ENCODE measurements at regions not wholly inside any gene's neighbourhood (a gene's known extent, or its start where the extent isn't known, plus 50 kb on each side); places are given as distances from the start of the nearest gene placed in this dataset.

DNA sequence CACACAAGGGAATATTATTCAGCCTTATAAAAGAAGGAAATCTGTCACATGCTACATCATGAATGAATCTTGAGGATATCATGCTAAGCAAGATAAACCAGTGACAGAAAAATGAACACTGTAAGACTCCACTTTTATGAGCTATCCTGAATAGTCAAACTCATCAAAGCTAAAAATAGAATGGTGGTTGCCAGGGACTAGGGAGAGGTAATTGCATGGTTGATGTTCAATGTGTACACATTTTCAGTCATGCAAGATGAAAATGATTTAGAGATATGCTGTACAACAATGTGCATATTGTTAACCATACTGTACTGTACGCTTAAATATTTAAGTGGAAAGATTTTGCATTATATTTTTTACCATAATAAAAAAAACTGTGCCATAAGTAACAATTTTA, 1349.1 kb downstream of the XPNPEP1 start:
- no peak overlapping the region for H3K27ac ChIP-seq (ENCODE audit: low read depth, low read length)
- H4K20me1 ChIP-seq (ENCODE audit: insufficient read depth) = no peaks in the 10 kb centered on the region
- H3K4me2 ChIP-seq (ENCODE audit: low read length) = no peak overlapping the region
- ChIA-PET RAD21 (ENCODE audit: low non-redundant PET in 1 of 2, low total read pairs in 2 of 2, uncharacterized antibody in 2 of 2, unreplicated experiment in 2 of 2) (no interaction called here), CTCF (no interaction called here), POLR2A (no interaction called here)
- no TSS peak for BruUV-seq (replicated peaks)
- peaks cover 11 to 31% of the 10 kb centered on the region in 2 experiments; a peak in 2 of 4 replicates for H3K9me3 ChIP-seq (ENCODE audit: control insufficient read depth in 1 of 2, insufficient read depth in 1 of 2, low read depth in 1 of 2, low read length in 2 of 2)
- intact Hi-C loops (cut with micrococcal nuclease) = no loop called here
- no peak overlapping the region for H3K4me3 ChIP-seq (replicated peaks in 1 of 2; ENCODE audit: low read depth in 1 of 2, low read length in 2 of 2)
- H2AFZ ChIP-seq (ENCODE audit: low read depth, low read length, poor library complexity, severe bottlenecking) = no peak overlapping the region
- H3K79me2 ChIP-seq (ENCODE audit: insufficient read depth, low read length) = no peaks in the 10 kb centered on the region
- TF ChIP-seq, protein P1, sequence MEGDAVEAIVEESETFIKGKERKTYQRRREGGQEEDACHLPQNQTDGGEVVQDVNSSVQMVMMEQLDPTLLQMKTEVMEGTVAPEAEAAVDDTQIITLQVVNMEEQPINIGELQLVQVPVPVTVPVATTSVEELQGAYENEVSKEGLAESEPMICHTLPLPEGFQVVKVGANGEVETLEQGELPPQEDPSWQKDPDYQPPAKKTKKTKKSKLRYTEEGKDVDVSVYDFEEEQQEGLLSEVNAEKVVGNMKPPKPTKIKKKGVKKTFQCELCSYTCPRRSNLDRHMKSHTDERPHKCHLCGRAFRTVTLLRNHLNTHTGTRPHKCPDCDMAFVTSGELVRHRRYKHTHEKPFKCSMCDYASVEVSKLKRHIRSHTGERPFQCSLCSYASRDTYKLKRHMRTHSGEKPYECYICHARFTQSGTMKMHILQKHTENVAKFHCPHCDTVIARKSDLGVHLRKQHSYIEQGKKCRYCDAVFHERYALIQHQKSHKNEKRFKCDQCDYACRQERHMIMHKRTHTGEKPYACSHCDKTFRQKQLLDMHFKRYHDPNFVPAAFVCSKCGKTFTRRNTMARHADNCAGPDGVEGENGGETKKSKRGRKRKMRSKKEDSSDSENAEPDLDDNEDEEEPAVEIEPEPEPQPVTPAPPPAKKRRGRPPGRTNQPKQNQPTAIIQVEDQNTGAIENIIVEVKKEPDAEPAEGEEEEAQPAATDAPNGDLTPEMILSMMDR (IDR thresholded peaks at IDR 0.05 in 2 of 3, conservative IDR thresholded peaks at IDR 0.05 in 1 of 3; ENCODE audit: borderline replicate concordance in 1 of 3, insufficient read depth in 1 of 3, low read depth in 2 of 3, low read length in 2 of 3) = no peak
- TF ChIP-seq ZFX (IDR thresholded peaks at IDR 0.05) (no peak), POLR2A (IDR thresholded peaks at IDR 0.05; ENCODE audit: borderline replicate concordance, extremely low read depth, insufficient read depth, insufficient read length) (no peak), EZH2phosphoT487 (IDR thresholded peaks at IDR 0.05; ENCODE audit: borderline replicate concordance) (no peak)
- no peak overlapping the region for H3K9ac ChIP-seq (ENCODE audit: low read length)
- ATAC-seq (no peak), DNase-seq (ENCODE audit: low read depth, low spot score) (no peak)
- no peaks in the 10 kb centered on the region; a peak in 1 of 4 replicates for H3K36me3 ChIP-seq (ENCODE audit: control insufficient read depth in 1 of 2, insufficient read depth in 2 of 2, low read length in 2 of 2)
- H3K9me2 ChIP-seq (ENCODE audit: insufficient read depth) = no peaks in the 10 kb centered on the region
- no peaks in the 10 kb centered on the region for H3K27me3 ChIP-seq (ENCODE audit: insufficient read depth, low read length)
- no peaks in the 10 kb centered on the region for H3K4me1 ChIP-seq (ENCODE audit: control insufficient read depth in 1 of 2, insufficient read depth in 2 of 2, low read length in 2 of 2)

DNA sequence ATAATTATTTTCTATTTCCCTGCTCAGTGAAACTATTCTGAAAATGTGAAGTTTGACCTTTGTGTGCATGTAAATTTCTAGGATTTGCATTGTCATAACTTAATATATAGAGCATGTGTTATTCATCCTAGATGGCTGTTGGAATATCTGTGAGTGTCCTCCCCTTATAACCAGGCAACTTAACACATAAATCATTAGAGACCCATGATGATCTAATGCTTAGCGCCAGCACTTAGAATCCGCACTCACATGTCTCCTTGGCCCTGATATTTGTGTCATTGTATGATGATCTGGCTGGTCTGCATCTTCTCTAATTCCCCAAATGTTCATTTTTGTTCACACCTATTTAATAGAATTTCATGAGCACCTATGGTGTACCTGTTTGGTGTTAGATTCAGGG, 1354.5 kb downstream of the XPNPEP1 start:
- ChIA-PET POLR2A (no interaction called here), CTCF (no interaction called here), RAD21 (ENCODE audit: low non-redundant PET in 1 of 2, low total read pairs in 2 of 2, uncharacterized antibody in 2 of 2, unreplicated experiment in 2 of 2) (no interaction called here)
- H3K4me1 ChIP-seq (ENCODE audit: control insufficient read depth in 1 of 2, insufficient read depth in 2 of 2, low read length in 2 of 2) = no peaks in the 10 kb centered on the region
- BruUV-seq (replicated peaks) = no TSS peak
- no peaks in the 10 kb centered on the region for H3K9me2 ChIP-seq (ENCODE audit: insufficient read depth)
- intact Hi-C loops (cut with micrococcal nuclease) = no loop called here
- peaks cover 13 to 23% of the 10 kb centered on the region in 2 experiments; a peak in 2 of 4 replicates for H3K9me3 ChIP-seq (ENCODE audit: control insufficient read depth in 1 of 2, insufficient read depth in 1 of 2, low read depth in 1 of 2, low read length in 2 of 2)
- H3K79me2 ChIP-seq (ENCODE audit: insufficient read depth, low read length) = no peaks in the 10 kb centered on the region
- DNase-seq (ENCODE audit: low read depth, low spot score) (no peak), ATAC-seq (no peak)
- H2AFZ ChIP-seq (ENCODE audit: low read depth, low read length, poor library complexity, severe bottlenecking) = no peak overlapping the region
- H3K27me3 ChIP-seq (ENCODE audit: insufficient read depth, low read length) = no peaks in the 10 kb centered on the region
- no peaks in the 10 kb centered on the region; a peak in 1 of 4 replicates for H3K36me3 ChIP-seq (ENCODE audit: control insufficient read depth in 1 of 2, insufficient read depth in 2 of 2, low read length in 2 of 2)
- H3K4me2 ChIP-seq (ENCODE audit: low read length) = no peak overlapping the region
- TF ChIP-seq, protein P2, sequence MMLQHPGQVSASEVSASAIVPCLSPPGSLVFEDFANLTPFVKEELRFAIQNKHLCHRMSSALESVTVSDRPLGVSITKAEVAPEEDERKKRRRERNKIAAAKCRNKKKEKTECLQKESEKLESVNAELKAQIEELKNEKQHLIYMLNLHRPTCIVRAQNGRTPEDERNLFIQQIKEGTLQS (IDR thresholded peaks at IDR 0.05) = no peak
- TF ChIP-seq ELF1 (IDR thresholded peaks at IDR 0.05; ENCODE audit: borderline replicate concordance, low read depth) (no peak), RAD21 (IDR thresholded peaks at IDR 0.05; ENCODE audit: low read depth) (no peak), EGR1 (IDR thresholded peaks at IDR 0.05; ENCODE audit: low read depth) (no peak), SP1 (IDR thresholded peaks at IDR 0.05; ENCODE audit: low read depth) (no peak), CEBPB (IDR thresholded peaks at IDR 0.05; ENCODE audit: low read depth) (no peak), YY1 (IDR thresholded peaks at IDR 0.05; ENCODE audit: extremely low read depth, insufficient replicate concordance, low read depth, low read length) (no peak)
- TF ChIP-seq, protein P1 (IDR thresholded peaks at IDR 0.05 in 2 of 3, conservative IDR thresholded peaks at IDR 0.05 in 1 of 3; ENCODE audit: borderline replicate concordance in 1 of 3, insufficient read depth in 1 of 3, low read depth in 2 of 3, low read length in 2 of 3) = no peak
- no peak overlapping the region for H3K27ac ChIP-seq (ENCODE audit: low read depth, low read length)
- H3K4me3 ChIP-seq (replicated peaks in 1 of 2; ENCODE audit: low read depth in 1 of 2, low read length in 2 of 2) = no peak overlapping the region
- no peak overlapping the region for H3K9ac ChIP-seq (ENCODE audit: low read length)
- no peaks in the 10 kb centered on the region for H4K20me1 ChIP-seq (ENCODE audit: insufficient read depth)

Data from HCT116 (cell line).